CD14-positive monocyte (primary cell): ENCODE measurements at regions not wholly inside any gene's neighbourhood (a gene's known extent, or its start where the extent isn't known, plus 50 kb on each side); places are given as distances from the start of the nearest gene placed in this dataset.
"Not testable (repeated sequence)": the region's sequence is repeated elsewhere in the genome, so short reads cannot be mapped to it uniquely, and the experiment has no call there.

Experiments
- DNase-seq, 3 donors: peaks; one replicate each; pipeline ENCODE4 v3.0.0-alpha.2; 2011 to 2022
- H2AFZ ChIP-seq: 2 replicates; pipeline ENCODE4 v1.6.0; 2012; ENCODE audit warnings: mild to moderate bottlenecking, low read depth, low read length, inconsistent platforms; ENCODE audit not compliant: insufficient read depth, poor library complexity, severe bottlenecking
- H3K27ac ChIP-seq, 2 donors: 1 replicate in 1 of 2; 2 replicates in 1 of 2; pipeline ENCODE4 v1.5.1; 2012 to 2013; ENCODE audit warnings: low read length in 2 of 2, control low read depth in 1 of 2, inconsistent platforms in 1 of 2, low read depth in 1 of 2, mild to moderate bottlenecking in 1 of 2
- H3K27me3 ChIP-seq, 2 donors: one replicate each; pipeline versions ENCODE4 v1.6.0 to v1.6.1; 2011 to 2013; ENCODE audit warnings: low read length in 2 of 2; ENCODE audit not compliant: control insufficient read depth in 2 of 2, insufficient read depth in 2 of 2
- H3K36me3 ChIP-seq, 2 donors: replicated peaks in 1 of 2; 1 replicate in 1 of 2; 2 replicates in 1 of 2; pipeline versions ENCODE4 v1.5.1 to v1.6.1; 2012 to 2013; ENCODE audit warnings: low read length in 2 of 2, control low read depth in 1 of 2, inconsistent platforms in 1 of 2, mild to moderate bottlenecking in 1 of 2; ENCODE audit not compliant: insufficient read depth in 2 of 2, control insufficient read depth in 1 of 2
- H3K4me1 ChIP-seq, 2 donors: 1 replicate in 1 of 2; 2 replicates in 1 of 2; pipeline versions ENCODE4 v1.5.1 to v1.6.1; 2012 to 2013; ENCODE audit warnings: low read length in 2 of 2, control low read depth in 1 of 2, inconsistent platforms in 1 of 2, mild to moderate bottlenecking in 1 of 2, moderate library complexity in 1 of 2; ENCODE audit not compliant: insufficient read depth in 2 of 2, control insufficient read depth in 1 of 2
- H3K4me2 ChIP-seq: replicated peaks from 2 replicates; pipeline ENCODE3; 2012; ENCODE audit warnings: low read length, moderate library complexity, mild to moderate bottlenecking; ENCODE audit not compliant: poor library complexity, severe bottlenecking; ENCODE audit errors: extremely low read depth
- H3K4me3 ChIP-seq, 3 experiments: fragments of 200-600 bp in 1 of 3; sonication (generic) in 1 of 3; replicated peaks in 1 of 3; 1 replicate in 2 of 3; 2 replicates in 1 of 3; pipeline ENCODE4 v1.5.1; 2011 to 2013; ENCODE audit warnings: low read length in 3 of 3, mild to moderate bottlenecking in 3 of 3, control low read depth in 2 of 3, low read depth in 2 of 3, inconsistent platforms in 1 of 3, moderate library complexity in 1 of 3
- H3K79me2 ChIP-seq: 2 replicates; pipeline ENCODE4 v1.6.0; 2012; ENCODE audit warnings: mild to moderate bottlenecking, control low read depth, inconsistent platforms, low read length, moderate library complexity; ENCODE audit not compliant: insufficient read depth
- H3K9ac ChIP-seq: 2 replicates; pipeline ENCODE4 v1.6.0; 2017; ENCODE audit warnings: low read length, mild to moderate bottlenecking; ENCODE audit not compliant: insufficient read depth, poor library complexity, severe bottlenecking
- H3K9me3 ChIP-seq, 2 donors: replicated peaks in 1 of 2; 1 replicate in 1 of 2; 2 replicates in 1 of 2; pipeline versions ENCODE4 v1.5.1 to v1.6.1; 2012 to 2013; ENCODE audit warnings: low read length in 2 of 2, control low read depth in 1 of 2; ENCODE audit not compliant: control insufficient read depth in 1 of 2, insufficient read depth in 1 of 2
- H4K20me1 ChIP-seq: 2 replicates; pipeline ENCODE4 v1.6.0; 2012; ENCODE audit warnings: mild to moderate bottlenecking, low read length, control low read depth, moderate library complexity; ENCODE audit not compliant: insufficient read depth
- H3K27ac Mint-ChIP-seq, 7 donors: one replicate each; pipeline ENCODE4 v1.8.0; 2020; ENCODE audit warnings: mild to moderate bottlenecking in 7 of 7, mixed read lengths in 7 of 7, moderate library complexity in 6 of 7, inconsistent platforms in 2 of 7
- H3K27me3 Mint-ChIP-seq, 3 donors: one replicate each; pipeline ENCODE4 v1.8.0; 2021 to 2022; ENCODE audit warnings: low read depth in 3 of 3, mild to moderate bottlenecking in 3 of 3, mixed read lengths in 3 of 3, moderate library complexity in 3 of 3, inconsistent platforms in 1 of 3
- H3K36me3 Mint-ChIP-seq, 2 donors: one replicate each; pipeline ENCODE4 v1.8.0; 2020; ENCODE audit warnings: mixed read lengths in 2 of 2, inconsistent platforms in 1 of 2, mild to moderate bottlenecking in 1 of 2
- H3K4me1 Mint-ChIP-seq: one replicate; pipeline ENCODE4 v1.8.0; 2020; ENCODE audit warnings: mild to moderate bottlenecking, mixed read lengths
- H3K4me3 Mint-ChIP-seq, 2 donors: one replicate each; pipeline ENCODE4 v1.8.0; 2020; ENCODE audit warnings: mild to moderate bottlenecking in 2 of 2, mixed read lengths in 2 of 2, moderate library complexity in 1 of 2
- H3K9me3 Mint-ChIP-seq, 7 donors: one replicate each; pipeline ENCODE4 v1.8.0; 2020 to 2022; ENCODE audit warnings: mixed read lengths in 7 of 7, mild to moderate bottlenecking in 6 of 7, moderate library complexity in 6 of 7, inconsistent platforms in 2 of 7
- WGBS: methylation state at CpG from one replicate; pipeline ENCODE4 v1.1.5; 2013; ENCODE audit warnings: missing lambda C conversion rate; ENCODE audit not compliant: insufficient coverage; 5-methylcytosine and 5-hydroxymethylcytosine counted together
- intact Hi-C, 2 donors: fragments of 100-400 bp; cut with micrococcal nuclease; formaldehyde crosslinking; loops; one replicate each; pipeline versions ENCODE4 v1.15.0 to v1.15.1; 2023

- H4K20me1 ChIP-seq, H3K9ac ChIP-seq, H3K4me2 ChIP-seq, H3K36me3 Mint-ChIP-seq, H3K27me3 Mint-ChIP-seq, DNase-seq, H2AFZ ChIP-seq, H3K9me3 Mint-ChIP-seq, H3K27me3 ChIP-seq, intact Hi-C loops, H3K27ac ChIP-seq, H3K4me3 ChIP-seq, H3K4me3 Mint-ChIP-seq, H3K36me3 ChIP-seq, H3K79me2 ChIP-seq, H3K9me3 ChIP-seq, H3K4me1 ChIP-seq, H3K27ac Mint-ChIP-seq, H3K4me1 Mint-ChIP-seq: not testable (repeated sequence)
- WGBS = no CpG with 5 or more reads among the region's 6 CpGs
Observed at GRCh38 chr7:65776677-65777076, 96.2 kb upstream of the VKORC1L1 start.

GRCh38 chr7:65789943-65790342 is 82.9 kb upstream of the VKORC1L1 start:
- H3K4me3 Mint-ChIP-seq, H3K36me3 Mint-ChIP-seq, H3K27ac ChIP-seq, H3K4me2 ChIP-seq, H3K4me3 ChIP-seq, H3K4me1 Mint-ChIP-seq, H3K9me3 Mint-ChIP-seq, H3K27me3 ChIP-seq, H3K4me1 ChIP-seq, H3K9me3 ChIP-seq, H4K20me1 ChIP-seq, H2AFZ ChIP-seq, H3K36me3 ChIP-seq, H3K27me3 Mint-ChIP-seq, DNase-seq, H3K9ac ChIP-seq, H3K27ac Mint-ChIP-seq, H3K79me2 ChIP-seq: not testable (repeated sequence)
- WGBS = no CpG with 5 or more reads among the region's 5 CpGs
- intact Hi-C loops = loop anchor here in 1 of 2 donors (10.0 kb wide), 1 partner anchor 685 kb away; no protein-coding TSS in a partner anchor

- not testable (repeated sequence) for H3K4me1 Mint-ChIP-seq, H3K27ac ChIP-seq, H3K9me3 Mint-ChIP-seq, H3K4me2 ChIP-seq, H3K4me3 Mint-ChIP-seq, H3K4me1 ChIP-seq, DNase-seq, H3K27ac Mint-ChIP-seq, H3K27me3 Mint-ChIP-seq, H3K79me2 ChIP-seq, H3K9me3 ChIP-seq, H3K9ac ChIP-seq, H3K27me3 ChIP-seq, H4K20me1 ChIP-seq, H3K4me3 ChIP-seq, H3K36me3 ChIP-seq, H2AFZ ChIP-seq, H3K36me3 Mint-ChIP-seq
- intact Hi-C loops = loop anchor here in 1 of 2 donors (10.0 kb wide), 1 partner anchor 687 kb away; no protein-coding TSS in a partner anchor
- WGBS = no CpG with 5 or more reads among the region's 1 CpG
Observed at GRCh38 chr7:65791788-65792187, 81.1 kb upstream of the VKORC1L1 start.

- not testable (repeated sequence) for H3K27me3 Mint-ChIP-seq, H3K27ac Mint-ChIP-seq, H3K36me3 ChIP-seq, DNase-seq, H2AFZ ChIP-seq, H3K36me3 Mint-ChIP-seq, H3K9me3 Mint-ChIP-seq, H3K9ac ChIP-seq, H3K4me1 Mint-ChIP-seq, H4K20me1 ChIP-seq, H3K27me3 ChIP-seq, H3K4me1 ChIP-seq, H3K27ac ChIP-seq, H3K4me2 ChIP-seq, H3K9me3 ChIP-seq, H3K4me3 Mint-ChIP-seq, H3K4me3 ChIP-seq, H3K79me2 ChIP-seq
- intact Hi-C loops = loop anchor here in 1 of 2 donors (10.0 kb wide), 1 partner anchor 688 kb away; no protein-coding TSS in a partner anchor
- no CpG with 5 or more reads among the region's 4 CpGs for WGBS
Observed at GRCh38 chr7:65792726-65793125, 80.1 kb upstream of the VKORC1L1 start.
